ENCODE measurements at regions not wholly inside any gene's neighbourhood (a gene's known extent, or its start where the extent isn't known, plus 50 kb on each side); places are given as distances from the start of the nearest gene placed in this dataset.
A peak's percentile ranks its signal among the peaks of the same experiment; 100 is the strongest.

- DNase-seq, result no peak
These were observed 99.5 kb downstream of the MAFB start for GRCh38 chr20:40589581-40589980.

GRCh38 chr20:40588891-40589290, 100.1 kb downstream of the MAFB start:
- DNase-seq, result no peak

- no peak for DNase-seq
These were observed 102.0 kb downstream of the MAFB start for GRCh38 chr20:40587038-40587437.

- DNase-seq, result no peak
These were observed 104.8 kb downstream of the MAFB start for GRCh38 chr20:40584130-40584809.

- no peak for DNase-seq
These were observed 105.4 kb downstream of the MAFB start for GRCh38 chr20:40583636-40584035.

- no peak for DNase-seq
These were observed 105.8 kb downstream of the MAFB start for GRCh38 chr20:40583205-40583604.

GRCh38 chr20:40582531-40582930, 106.5 kb downstream of the MAFB start:
- DNase-seq, result no peak

GRCh38 chr20:40579701-40580100, 109.3 kb downstream of the MAFB start:
- DNase-seq, result no peak

GRCh38 chr20:40578961-40579360, 110.1 kb downstream of the MAFB start:
- peak; percentile 7 for DNase-seq

GRCh38 chr20:40575851-40576250, 113.2 kb downstream of the MAFB start:
- DNase-seq, result no peak

GRCh38 chr20:40572251-40572650, 116.8 kb downstream of the MAFB start:
- no peak for DNase-seq

GRCh38 chr20:40571639-40572038, 117.4 kb downstream of the MAFB start:
- DNase-seq, result no peak

- DNase-seq, result no peak
These were observed 120.8 kb downstream of the MAFB start for GRCh38 chr20:40568200-40568599.

GRCh38 chr20:40565682-40566040, 123.4 kb downstream of the MAFB start:
- DNase-seq, result no peak

GRCh38 chr20:40565001-40565681, 123.9 kb downstream of the MAFB start:
- DNase-seq, result peak; percentile 83

- peak; percentile 72 for DNase-seq
These were observed 125.6 kb downstream of the MAFB start for GRCh38 chr20:40563296-40563950.

GRCh38 chr20:40562031-40562430, 127.0 kb downstream of the MAFB start:
- peak; percentile 77 for DNase-seq

- no peak for DNase-seq
These were observed 127.8 kb downstream of the MAFB start for GRCh38 chr20:40561187-40561586.

- no peak for DNase-seq
These were observed 130.8 kb downstream of the MAFB start for GRCh38 chr20:40558212-40558611.

- DNase-seq, result no peak
These were observed 137.9 kb downstream of the MAFB start for GRCh38 chr20:40551125-40551530.

GRCh38 chr20:40547483-40548091, 141.4 kb downstream of the MAFB start:
- peak; percentile 14 for DNase-seq

- no peak for DNase-seq
These were observed 143.6 kb downstream of the MAFB start for GRCh38 chr20:40545478-40545877.

- DNase-seq, result no peak
These were observed 147.0 kb downstream of the MAFB start for GRCh38 chr20:40542065-40542464.

- no peak for DNase-seq
These were observed 148.9 kb downstream of the MAFB start for GRCh38 chr20:40540166-40540565.

All from fibroblast of skin of scalp (primary cell).